ENCODE measurements at regions not wholly inside any gene's neighbourhood (a gene's known extent, or its start where the extent isn't known, plus 50 kb on each side); places are given as distances from the start of the nearest gene placed in this dataset.
"Not testable (repeated sequence)": the region's sequence is repeated elsewhere in the genome, so short reads cannot be mapped to it uniquely, and the experiment has no call there.

- not testable (repeated sequence) for DNase-seq
Measured at GRCh38 chr1:60489916-60490480, 416.4 kb upstream of the C1orf87 start.

- DNase-seq, result no peak
Measured at GRCh38 chr1:60488847-60489246, 415.3 kb upstream of the C1orf87 start.

GRCh38 chr1:60487565-60488345 is 414.2 kb upstream of the C1orf87 start:
- no peak for DNase-seq

DNA sequence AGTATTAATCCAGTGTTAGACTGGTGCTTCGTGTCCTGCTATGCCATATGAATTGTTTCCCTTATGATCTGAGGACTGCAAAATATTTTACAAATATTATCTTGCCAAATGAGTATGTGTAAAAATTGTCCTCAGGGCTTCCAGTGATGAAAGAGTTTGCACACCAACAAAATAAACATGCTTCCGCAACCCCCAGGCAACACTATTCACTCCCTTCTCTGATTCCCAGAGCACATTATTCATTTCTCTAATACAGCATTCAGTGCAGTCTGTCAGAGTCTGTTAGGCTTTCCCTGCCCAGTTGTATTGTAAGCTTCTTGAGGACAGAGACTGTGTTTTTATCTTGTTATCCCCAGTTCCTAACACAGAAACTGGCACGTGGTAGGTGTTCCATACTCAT is 409.9 kb upstream of the C1orf87 start:
- no peak for DNase-seq

- no peak for DNase-seq
Measured at GRCh38 chr1:60470246-60470645, 396.7 kb upstream of the C1orf87 start.

GRCh38 chr1:60463786-60464185 is 390.2 kb upstream of the C1orf87 start:
- DNase-seq, result no peak

GRCh38 chr1:60463146-60463545 is 389.6 kb upstream of the C1orf87 start:
- DNase-seq, result no peak

GRCh38 chr1:60461925-60462595 is 388.5 kb upstream of the C1orf87 start:
- no peak for DNase-seq

- DNase-seq, result no peak
Measured at GRCh38 chr1:60458111-60458510, 384.5 kb upstream of the C1orf87 start.

- no peak for DNase-seq
Measured at GRCh38 chr1:60449876-60450275, 376.3 kb upstream of the C1orf87 start.

- no peak for DNase-seq
Measured at GRCh38 chr1:60448850-60449249, 375.3 kb upstream of the C1orf87 start.

GRCh38 chr1:60444680-60445079 is 371.1 kb upstream of the C1orf87 start:
- no peak for DNase-seq

DNA sequence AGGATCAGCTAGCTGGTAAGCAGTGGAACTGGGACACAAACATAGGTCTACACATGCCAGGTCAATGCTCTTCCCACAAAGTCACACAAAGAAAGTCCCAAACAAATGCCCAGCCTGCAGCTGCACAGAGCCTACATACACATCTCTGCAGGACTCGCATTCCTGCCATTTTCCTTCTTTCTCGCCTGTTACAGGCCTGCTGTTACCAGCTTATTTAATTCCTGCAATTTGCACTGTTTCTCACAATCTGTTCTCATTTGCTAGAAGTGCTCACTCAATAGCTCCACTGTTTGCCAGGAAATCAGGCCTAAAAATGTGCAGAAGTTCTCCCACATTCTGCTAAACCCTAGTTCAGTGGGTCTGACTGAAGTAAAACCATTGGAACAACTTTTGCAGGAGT is 362.6 kb upstream of the C1orf87 start:
- DNase-seq, result no peak

DNA sequence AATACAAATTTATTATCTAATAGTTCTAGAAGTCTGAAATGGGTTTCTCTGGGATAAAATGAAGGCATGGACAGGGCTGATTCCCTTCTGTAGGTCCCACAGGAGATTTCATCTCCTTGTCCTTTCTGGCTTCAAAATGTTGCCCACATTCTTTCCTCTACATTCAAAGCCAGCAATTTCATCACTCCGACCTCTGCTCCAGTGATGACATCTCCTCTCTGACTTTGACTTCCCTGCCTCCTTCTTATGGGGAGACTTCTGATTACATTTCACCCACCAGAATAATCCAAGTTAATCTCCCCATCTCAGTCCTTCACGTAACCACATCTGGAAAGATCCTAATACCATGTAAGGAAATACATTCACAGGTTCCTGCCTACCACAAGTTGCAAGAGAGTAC is 358.0 kb upstream of the C1orf87 start:
- DNase-seq, result no peak

DNA sequence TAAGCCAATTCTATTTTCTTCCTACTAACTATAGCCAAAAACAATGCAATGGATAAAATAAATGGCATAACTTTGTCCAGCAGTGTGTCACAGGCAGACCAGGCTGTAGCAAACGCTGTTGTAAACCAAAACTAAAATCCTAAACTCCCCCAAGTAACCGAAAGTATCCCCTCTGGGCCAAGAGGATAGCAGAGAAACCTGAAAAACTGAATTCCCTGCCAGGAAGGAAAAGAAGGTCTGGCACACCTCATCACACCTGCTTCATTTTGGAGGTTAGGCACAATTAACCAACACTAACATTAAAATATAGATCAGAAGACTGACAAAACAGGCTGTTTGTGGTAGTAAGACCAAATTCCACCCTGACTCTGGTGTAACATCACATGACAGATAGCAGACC is 356.8 kb upstream of the C1orf87 start:
- no peak for DNase-seq

- DNase-seq, result no peak
Measured at GRCh38 chr1:60428127-60428526, 354.6 kb upstream of the C1orf87 start.

DNA sequence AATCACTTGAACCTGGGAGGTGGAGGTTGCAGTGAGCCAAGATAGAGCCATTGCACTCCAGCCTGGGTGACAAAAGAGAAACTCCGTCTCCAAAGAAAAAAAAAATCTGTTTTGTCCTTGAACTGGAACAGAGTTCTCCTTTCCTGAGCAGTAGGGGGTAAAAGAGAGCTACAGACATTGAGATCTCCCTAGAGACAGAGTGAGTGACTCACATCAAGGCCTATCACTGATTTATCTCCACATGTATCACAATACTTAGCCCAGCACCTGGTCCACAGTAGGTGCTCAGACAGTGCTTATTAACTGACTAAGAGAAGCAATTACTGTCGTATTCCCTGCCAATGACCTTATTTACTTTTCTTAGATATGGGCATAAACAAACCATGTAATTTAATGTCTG is 354.1 kb upstream of the C1orf87 start:
- no peak for DNase-seq

- DNase-seq, result no peak
Measured at GRCh38 chr1:60427194-60427593, 353.6 kb upstream of the C1orf87 start.

DNA sequence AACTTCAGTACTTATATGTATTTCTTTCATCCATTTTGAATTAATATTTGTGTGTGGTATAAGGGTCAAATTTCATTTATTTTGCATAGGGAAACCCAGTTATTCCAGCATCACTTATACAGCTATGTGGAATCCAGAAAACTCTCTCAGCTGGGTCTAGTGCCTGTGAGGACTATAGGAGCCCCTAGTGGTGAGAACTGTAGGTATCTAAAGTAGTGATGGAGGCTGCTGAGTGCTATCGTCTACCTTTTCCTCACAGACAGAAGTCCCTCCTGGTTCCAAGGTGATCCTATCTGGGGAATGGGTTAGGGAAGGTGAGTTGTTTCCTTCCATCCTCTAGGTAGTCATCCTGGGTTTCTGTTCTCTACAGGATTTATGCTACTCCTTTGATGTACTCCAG is 352.0 kb upstream of the C1orf87 start:
- DNase-seq, result no peak

DNA sequence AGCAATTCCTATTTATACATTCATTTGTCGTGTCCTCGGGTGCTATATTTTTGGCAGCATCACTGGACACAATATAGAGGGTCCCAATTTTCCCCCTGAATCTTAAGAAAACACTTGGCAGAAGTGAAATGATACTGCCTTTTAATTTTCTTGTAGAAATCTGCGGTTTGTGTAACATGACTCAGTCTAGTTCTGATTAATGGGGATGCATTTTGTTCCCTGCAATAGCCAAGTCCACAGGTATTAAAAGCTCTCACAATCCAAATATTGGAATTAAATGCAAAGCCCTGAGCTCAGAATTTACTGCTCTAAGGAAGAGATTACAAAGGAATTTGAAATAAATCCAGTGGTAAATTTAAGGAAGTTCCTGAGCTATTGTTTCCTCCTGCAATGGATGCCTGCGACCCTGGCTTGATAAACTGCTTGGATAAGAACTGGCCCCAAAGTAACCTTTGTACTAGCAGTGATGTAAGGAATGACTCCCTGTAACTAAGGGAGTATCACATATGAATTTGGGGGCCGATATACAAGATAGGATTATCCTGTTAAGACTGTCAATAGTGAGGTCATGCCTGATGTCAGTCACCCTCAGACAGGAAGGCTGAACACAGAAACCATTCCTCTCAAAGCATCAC is 349.7 kb upstream of the C1orf87 start:
- DNase-seq, result no peak

GRCh38 chr1:60421965-60422364 is 348.4 kb upstream of the C1orf87 start:
- no peak for DNase-seq

- DNase-seq, result no peak
Measured at GRCh38 chr1:60419023-60419422, 345.5 kb upstream of the C1orf87 start.

- no peak for DNase-seq
Measured at GRCh38 chr1:60415696-60416095, 342.1 kb upstream of the C1orf87 start.

DNA sequence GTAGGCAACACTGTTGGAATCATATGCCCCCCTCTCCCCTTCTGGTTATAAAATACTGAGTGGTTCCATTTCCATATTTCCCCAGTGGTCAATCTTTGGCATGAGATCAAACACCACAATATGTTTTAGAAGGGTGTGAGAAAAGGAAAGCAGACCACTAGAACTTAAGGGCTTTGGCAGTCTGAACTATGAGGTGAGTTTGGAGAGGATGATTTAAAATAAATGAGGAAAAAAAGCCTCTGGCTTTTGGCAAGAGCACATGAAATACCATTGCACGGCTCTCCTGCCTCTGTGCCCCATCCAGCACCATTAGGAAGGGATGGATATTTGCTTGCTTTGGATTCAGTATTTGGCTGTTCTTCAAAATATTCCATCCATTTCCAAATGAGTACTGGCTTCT is 339.5 kb upstream of the C1orf87 start:
- DNase-seq, result no peak

Measured in activated CD4-positive, alpha-beta T cell treated with anti-CD3 and anti-CD28 coated beads, Interleukin-2, amount 50 U/mL, for 48 hours (primary cell).